IMR-90 (cell line): ENCODE measurements at regions not wholly inside any gene's neighbourhood (a gene's known extent, or its start where the extent isn't known, plus 50 kb on each side); places are given as distances from the start of the nearest gene placed in this dataset.

Experiments used
- ATAC-seq: fragments of 200-7000 bp; cut with Tn5 transposase; 2 replicates; pipeline ENCODE4 v1.9.1; 2020; ENCODE audit warnings: low read depth, mild to moderate bottlenecking, moderate library complexity
- BruUV-seq: library from RNA; stranded (reverse); fragments of 400-500 nt; replicated peaks from 2 replicates; lab custom pipeline; 2021; lab: Mats Ljungman, UMichigan
- CTCF ChIA-PET: fragments of 300-600 bp; formaldehyde crosslinking; extraction: SDS; loops from one replicate; lab custom pipeline; 2021; ENCODE audit warnings: antibody characterized with exemption; lab: Yijun Ruan, JAX
- POLR2A ChIA-PET: fragments of 300-600 bp; sonication (Branson Sonifier 250); formaldehyde crosslinking; loops from one replicate; lab custom pipeline; 2022; ENCODE audit warnings: antibody characterized with exemption; ENCODE audit not compliant: unreplicated experiment; lab: Charles Lee
- DNase-seq: peaks from one replicate; pipeline ENCODE4 v3.0.0; 2013
- H2AFZ ChIP-seq: replicated peaks from 2 replicates; pipeline ENCODE3; 2013; ENCODE audit warnings: low read length, mild to moderate bottlenecking; ENCODE audit not compliant: poor library complexity
- H2AK5ac ChIP-seq: 2 replicates; pipeline ENCODE4 v1.6.1; 2013; ENCODE audit warnings: low read depth, low read length, inconsistent platforms
- H2AK9ac ChIP-seq: replicated peaks from 2 replicates; pipeline ENCODE3; 2013; ENCODE audit warnings: mild to moderate bottlenecking, low read depth, low read length, moderate library complexity; ENCODE audit not compliant: poor library complexity
- H2BK120ac ChIP-seq: 2 replicates; pipeline ENCODE4 v1.6.1; 2013; ENCODE audit warnings: low read depth, low read length, inconsistent platforms
- H2BK15ac ChIP-seq: 3 replicates; pipeline ENCODE4 v1.6.1; 2013; ENCODE audit warnings: low read depth, low read length, inconsistent platforms
- H2BK20ac ChIP-seq: 2 replicates; pipeline ENCODE4 v1.6.1; 2013; ENCODE audit warnings: low read depth, mild to moderate bottlenecking, inconsistent platforms, low read length, moderate library complexity
- H2BK5ac ChIP-seq: 2 replicates; pipeline ENCODE4 v1.6.1; 2013; ENCODE audit warnings: mild to moderate bottlenecking, low read depth, low read length, inconsistent platforms; ENCODE audit not compliant: poor library complexity, severe bottlenecking
- H3K14ac ChIP-seq: replicated peaks from 2 replicates; pipeline ENCODE4 v1.6.1; 2013; ENCODE audit warnings: low read depth, low read length, inconsistent platforms
- H3K18ac ChIP-seq: 2 replicates; pipeline ENCODE4 v1.6.1; 2013; ENCODE audit warnings: low read depth, low read length, control low read depth
- H3K23ac ChIP-seq: 2 replicates; pipeline ENCODE4 v1.6.1; 2013; ENCODE audit warnings: low read depth, low read length, inconsistent platforms
- H3K27ac ChIP-seq: 2 replicates; pipeline ENCODE4 v1.5.1; 2013; ENCODE audit warnings: mild to moderate bottlenecking, control low read depth, low read length; ENCODE audit not compliant: insufficient read depth
- H3K27me3 ChIP-seq: 2 replicates; pipeline ENCODE4 v1.6.1; 2013; ENCODE audit warnings: low read length; ENCODE audit not compliant: control insufficient read depth, insufficient read depth
- H3K36me3 ChIP-seq: 2 replicates; pipeline ENCODE4 v1.6.1; 2013; ENCODE audit warnings: low read length, mixed read lengths; ENCODE audit not compliant: control insufficient read depth, insufficient read depth
- H3K4ac ChIP-seq: 2 replicates; pipeline ENCODE4 v1.6.1; 2013; ENCODE audit warnings: low read depth, low read length, inconsistent platforms
- H3K4me1 ChIP-seq: 2 replicates; pipeline ENCODE4 v1.6.1; 2013; ENCODE audit warnings: low read length, mixed read lengths; ENCODE audit not compliant: control insufficient read depth, insufficient read depth
- H3K4me2 ChIP-seq: 2 replicates; pipeline ENCODE4 v1.6.1; 2013; ENCODE audit warnings: low read depth, mild to moderate bottlenecking, control low read depth, low read length, moderate library complexity
- H3K4me3 ChIP-seq: 2 replicates; pipeline ENCODE4 v1.5.1; 2013; ENCODE audit warnings: low read depth, mild to moderate bottlenecking, control low read depth, low read length, moderate library complexity; ENCODE audit not compliant: insufficient read depth
- H3K56ac ChIP-seq: 2 replicates; pipeline ENCODE4 v1.6.1; 2013; ENCODE audit warnings: low read length, inconsistent platforms; ENCODE audit not compliant: insufficient read depth; ENCODE audit errors: extremely low read depth
- H3K79me1 ChIP-seq, 2 experiments: 2 replicates each; pipeline ENCODE4 v1.6.1; 2013; ENCODE audit warnings: low read length in 2 of 2, inconsistent platforms in 1 of 2, low read depth in 1 of 2
- H3K9ac ChIP-seq: 2 replicates; pipeline ENCODE4 v1.6.1; 2013; ENCODE audit warnings: low read depth, low read length, control low read depth
- H3K9me1 ChIP-seq: 2 replicates; pipeline ENCODE4 v1.6.1; 2013; ENCODE audit warnings: low read length, inconsistent platforms; ENCODE audit not compliant: insufficient read depth
- H3K9me3 ChIP-seq: 2 replicates; pipeline ENCODE4 v1.6.1; 2013; ENCODE audit warnings: low read length; ENCODE audit not compliant: control insufficient read depth, insufficient read depth
- H4K20me1 ChIP-seq: 2 replicates; pipeline ENCODE4 v1.6.1; 2013; ENCODE audit warnings: low read length, inconsistent platforms; ENCODE audit not compliant: insufficient read depth
- H4K5ac ChIP-seq: 2 replicates; pipeline ENCODE4 v1.6.1; 2013; ENCODE audit warnings: mild to moderate bottlenecking, low read depth, low read length, control low read depth
- H4K8ac ChIP-seq, 2 experiments: 2 replicates each; pipeline ENCODE4 v1.6.1; 2013; ENCODE audit warnings: low read depth in 2 of 2, low read length in 2 of 2, control low read depth in 1 of 2, inconsistent platforms in 1 of 2
- H4K91ac ChIP-seq: 2 replicates; pipeline ENCODE4 v1.6.1; 2013; ENCODE audit warnings: low read depth, low read length, inconsistent platforms; ENCODE audit not compliant: insufficient read depth
- BHLHE40 ChIP-seq: fragments of 150-350 bp; IDR thresholded peaks from 2 replicates; pipeline ENCODE4 v1.6.1; 2016; ENCODE audit warnings: mild to moderate bottlenecking, low read depth, low read length
- CEBPB ChIP-seq: IDR thresholded peaks from 2 replicates; pipeline ENCODE4 v1.6.1; 2012; ENCODE audit warnings: low read depth, low read length, improper control_type of control experiment
- CHD1 ChIP-seq: IDR thresholded peaks from 2 replicates; pipeline ENCODE4 v1.6.1; 2012; ENCODE audit warnings: low read depth, low read length, improper control_type of control experiment
- FOS ChIP-seq: fragments of 150-350 bp; IDR thresholded peaks from 2 replicates; pipeline ENCODE4 v1.6.1; 2016; ENCODE audit warnings: low read depth, low read length
- MAFK ChIP-seq: IDR thresholded peaks from 2 replicates; pipeline ENCODE4 v1.6.1; 2012; ENCODE audit warnings: low read depth, low read length, improper control_type of control experiment
- MAZ ChIP-seq: IDR thresholded peaks from 2 replicates; pipeline ENCODE4 v1.6.1; 2012; ENCODE audit warnings: low read depth, mild to moderate bottlenecking, low read length, improper control_type of control experiment, moderate library complexity, borderline replicate concordance
- MXI1 ChIP-seq: IDR thresholded peaks from 2 replicates; pipeline ENCODE4 v1.6.1; 2012; ENCODE audit warnings: low read depth, mild to moderate bottlenecking, low read length, moderate library complexity, borderline replicate concordance
- NFE2L2 ChIP-seq: fragments of 150-350 bp; IDR thresholded peaks from 2 replicates; pipeline ENCODE4 v1.6.1; 2016; ENCODE audit warnings: low read depth, mild to moderate bottlenecking, low read length
- POLR2A ChIP-seq: IDR thresholded peaks from 2 replicates; pipeline ENCODE4 v1.6.1; 2012; ENCODE audit warnings: mild to moderate bottlenecking, low read depth, low read length
- RCOR1 ChIP-seq: IDR thresholded peaks from 2 replicates; pipeline ENCODE4 v1.6.1; 2012; ENCODE audit warnings: mild to moderate bottlenecking, low read length, improper control_type of control experiment; ENCODE audit not compliant: insufficient replicate concordance
- SMC3 ChIP-seq: fragments of 150-350 bp; IDR thresholded peaks from 2 replicates; pipeline ENCODE4 v1.6.1; 2016; ENCODE audit warnings: low read depth, mild to moderate bottlenecking, antibody characterized with exemption, low read length, moderate library complexity
- WGBS, 2 experiments: methylation state at CpG; one replicate each; pipeline versions ENCODE4 v1.1.5 to v1.1.7; 2013; ENCODE audit warnings: missing lambda C conversion rate in 2 of 2; ENCODE audit not compliant: insufficient read length in 1 of 2; ENCODE audit errors: extremely low coverage in 2 of 2; 5-methylcytosine and 5-hydroxymethylcytosine counted together
- dilution Hi-C: fragments of 300-500 bp; cut with HindIII; formaldehyde crosslinking; loops from one replicate; pipeline ENCODE4 v1.14.3; 2018; ENCODE audit warnings: low sequenced_read_pairs; ENCODE audit not compliant: unreplicated experiment
- in situ Hi-C: fragments of 300-500 bp; cut with MboI; formaldehyde crosslinking; loops from 3 replicates; pipeline ENCODE4 v1.14.3; 2019; ENCODE audit warnings: low sequenced_read_pairs, inconsistent platforms, mixed read lengths
- intact Hi-C: fragments of 100-400 bp; cut with micrococcal nuclease; formaldehyde crosslinking; loops from 2 replicates; pipeline ENCODE4 v1.10.0; 2022
- TF ChIP-seq, protein P1 (sequence below): fragments of 150-350 bp; IDR thresholded peaks from 2 replicates; pipeline ENCODE4 v1.6.1; 2017; ENCODE audit warnings: mild to moderate bottlenecking, antibody characterized with exemption, low read length, low read depth
- TF ChIP-seq, protein P2 (sequence below): fragments of 150-350 bp; IDR thresholded peaks from 2 replicates; pipeline ENCODE4 v1.6.1; 2016; ENCODE audit warnings: low read depth, mild to moderate bottlenecking, low read length, moderate library complexity, borderline replicate concordance
- TF ChIP-seq, protein P3 (sequence below): conservative IDR thresholded peaks from 2 replicates; pipeline ENCODE4 v1.5.1; 2012; ENCODE audit warnings: mild to moderate bottlenecking, low read depth, low read length, improper control_type of control experiment

DNA sequence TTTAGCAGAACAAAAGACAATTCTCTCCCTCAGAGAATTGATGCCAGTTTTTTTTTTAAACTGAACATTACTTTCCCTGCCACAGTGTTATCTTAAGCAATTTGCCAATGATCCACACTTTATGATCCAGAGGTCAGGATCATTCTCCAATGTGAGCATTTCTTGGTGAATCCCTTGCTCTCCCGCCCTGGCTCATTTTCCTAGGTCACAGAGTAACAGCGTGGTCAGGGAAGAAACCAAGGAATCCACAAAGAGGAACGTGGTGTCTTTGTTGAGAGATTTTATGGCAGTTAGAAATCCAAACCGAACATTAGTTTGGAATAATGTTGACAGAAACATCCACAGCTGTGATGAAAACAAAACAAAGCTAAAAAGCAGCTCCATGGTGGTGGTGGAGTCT, 250.3 kb downstream of the TTC32 start:
- Histone ChIP-seq H4K8ac (no peak overlapping the region), H2AFZ (no peak overlapping the region), H3K79me1 (no peaks in the 10 kb centered on the region), H4K91ac (no peak overlapping the region), H3K18ac (no peak overlapping the region), H3K27ac (no peak overlapping the region), H3K4me2 (no peak overlapping the region), H4K5ac (no peak overlapping the region), H3K14ac (no peak overlapping the region), H3K4me3 (no peak overlapping the region), H3K27me3 (no peaks in the 10 kb centered on the region), H3K4me1 (peaks cover 8% of the 10 kb centered on the region), H2AK5ac (no peak overlapping the region), H3K9ac (no peak overlapping the region), H3K23ac (no peak overlapping the region), H2BK120ac (no peak overlapping the region), H3K56ac (no peak overlapping the region), H3K36me3 (no peaks in the 10 kb centered on the region), H2BK15ac (0 out of 3 replicates have a peak overlapping the region, but pooled peaks have one; percentile 28), H4K20me1 (no peaks in the 10 kb centered on the region), H2AK9ac (no peak overlapping the region), H3K9me1 (peaks cover 8% of the 10 kb centered on the region), H3K9me3 (no peaks in the 10 kb centered on the region), H3K4ac (no peak overlapping the region), H2BK20ac (no peak overlapping the region), H2BK5ac (no peak overlapping the region)
- DNase-seq (no peak), ATAC-seq (no peak)
- CTCF ChIA-PET = interaction anchor here (0.6 kb wide), 1 partner anchor 1364 kb away, joined by 3 read pairs; no protein-coding TSS in a partner anchor
- WGBS, 2 experiments = 100% methylated on average over 1 of the region's 4 CpGs; no CpG with 5 or more reads in 1 of the 2 experiments
- POLR2A ChIA-PET = no interaction called here
- in situ Hi-C loops (loop anchor here (25.0 kb wide), 1 partner anchor 1139 kb away; no protein-coding TSS in a partner anchor), dilution Hi-C loops (no loop called here), intact Hi-C loops (no loop called here)
- no TSS peak for BruUV-seq
- TF ChIP-seq MAFK (no peak), POLR2A (no peak), CEBPB (no peak), SMC3 (no peak), RCOR1 (no peak), NFE2L2 (no peak), CHD1 (no peak), BHLHE40 (no peak), MXI1 (no peak), MAZ (no peak), FOS (no peak)
- TF ChIP-seq, protein P1, sequence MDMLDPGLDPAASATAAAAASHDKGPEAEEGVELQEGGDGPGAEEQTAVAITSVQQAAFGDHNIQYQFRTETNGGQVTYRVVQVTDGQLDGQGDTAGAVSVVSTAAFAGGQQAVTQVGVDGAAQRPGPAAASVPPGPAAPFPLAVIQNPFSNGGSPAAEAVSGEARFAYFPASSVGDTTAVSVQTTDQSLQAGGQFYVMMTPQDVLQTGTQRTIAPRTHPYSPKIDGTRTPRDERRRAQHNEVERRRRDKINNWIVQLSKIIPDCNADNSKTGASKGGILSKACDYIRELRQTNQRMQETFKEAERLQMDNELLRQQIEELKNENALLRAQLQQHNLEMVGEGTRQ = no peak
- TF ChIP-seq, protein P2, sequence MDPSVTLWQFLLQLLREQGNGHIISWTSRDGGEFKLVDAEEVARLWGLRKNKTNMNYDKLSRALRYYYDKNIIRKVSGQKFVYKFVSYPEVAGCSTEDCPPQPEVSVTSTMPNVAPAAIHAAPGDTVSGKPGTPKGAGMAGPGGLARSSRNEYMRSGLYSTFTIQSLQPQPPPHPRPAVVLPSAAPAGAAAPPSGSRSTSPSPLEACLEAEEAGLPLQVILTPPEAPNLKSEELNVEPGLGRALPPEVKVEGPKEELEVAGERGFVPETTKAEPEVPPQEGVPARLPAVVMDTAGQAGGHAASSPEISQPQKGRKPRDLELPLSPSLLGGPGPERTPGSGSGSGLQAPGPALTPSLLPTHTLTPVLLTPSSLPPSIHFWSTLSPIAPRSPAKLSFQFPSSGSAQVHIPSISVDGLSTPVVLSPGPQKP = no peak
- TF ChIP-seq, protein P3, sequence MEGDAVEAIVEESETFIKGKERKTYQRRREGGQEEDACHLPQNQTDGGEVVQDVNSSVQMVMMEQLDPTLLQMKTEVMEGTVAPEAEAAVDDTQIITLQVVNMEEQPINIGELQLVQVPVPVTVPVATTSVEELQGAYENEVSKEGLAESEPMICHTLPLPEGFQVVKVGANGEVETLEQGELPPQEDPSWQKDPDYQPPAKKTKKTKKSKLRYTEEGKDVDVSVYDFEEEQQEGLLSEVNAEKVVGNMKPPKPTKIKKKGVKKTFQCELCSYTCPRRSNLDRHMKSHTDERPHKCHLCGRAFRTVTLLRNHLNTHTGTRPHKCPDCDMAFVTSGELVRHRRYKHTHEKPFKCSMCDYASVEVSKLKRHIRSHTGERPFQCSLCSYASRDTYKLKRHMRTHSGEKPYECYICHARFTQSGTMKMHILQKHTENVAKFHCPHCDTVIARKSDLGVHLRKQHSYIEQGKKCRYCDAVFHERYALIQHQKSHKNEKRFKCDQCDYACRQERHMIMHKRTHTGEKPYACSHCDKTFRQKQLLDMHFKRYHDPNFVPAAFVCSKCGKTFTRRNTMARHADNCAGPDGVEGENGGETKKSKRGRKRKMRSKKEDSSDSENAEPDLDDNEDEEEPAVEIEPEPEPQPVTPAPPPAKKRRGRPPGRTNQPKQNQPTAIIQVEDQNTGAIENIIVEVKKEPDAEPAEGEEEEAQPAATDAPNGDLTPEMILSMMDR = no peak
